GM12874 (cell line): ENCODE measurements at regions not wholly inside any gene's neighbourhood (a gene's known extent, or its start where the extent isn't known, plus 50 kb on each side); places are given as distances from the start of the nearest gene placed in this dataset.

ENCODE experiments used
- CTCF ChIP-seq: IDR thresholded peaks from 2 replicates; pipeline ENCODE4 v1.5.1; 2011; ENCODE audit warnings: low read depth, mild to moderate bottlenecking, control low read depth, low read length, moderate library complexity; ENCODE audit not compliant: insufficient read depth

GRCh38 chrY:8690901-8691685 is 646.2 kb upstream of the TSPY4 start:
- TF ChIP-seq CTCF: no peak

DNA sequence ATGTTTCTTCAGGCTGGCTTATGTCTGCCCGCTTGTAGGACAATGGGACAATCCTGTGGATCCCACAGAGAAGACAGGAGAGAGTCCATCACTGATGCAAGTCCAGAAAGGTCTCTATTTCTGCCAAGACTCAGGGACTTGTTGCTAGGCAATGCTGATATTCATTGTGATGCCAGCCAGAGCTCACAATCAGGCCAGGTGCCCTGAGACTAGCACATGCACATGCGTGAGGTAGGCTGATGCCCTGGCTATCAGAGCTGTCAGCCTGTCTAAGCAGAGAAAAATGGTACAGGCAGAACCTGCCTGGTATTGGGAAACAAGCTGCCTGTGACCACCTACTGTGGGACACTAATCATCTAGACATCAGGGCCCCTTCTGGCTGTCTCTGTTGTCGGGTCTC is 638.7 kb upstream of the TSPY4 start:
- TF ChIP-seq CTCF: no peak

GRCh38 chrY:8705636-8706300 is 631.5 kb upstream of the TSPY4 start:
- TF ChIP-seq CTCF: no peak

- no peak for TF ChIP-seq CTCF
Observed at GRCh38 chrY:8712296-8712695, 625.0 kb upstream of the TSPY4 start.

- TF ChIP-seq CTCF: no peak
Observed at GRCh38 chrY:8715226-8715625, 622.0 kb upstream of the TSPY4 start.

- no peak for TF ChIP-seq CTCF
Observed at GRCh38 chrY:8726616-8727015, 610.6 kb upstream of the TSPY4 start.

DNA sequence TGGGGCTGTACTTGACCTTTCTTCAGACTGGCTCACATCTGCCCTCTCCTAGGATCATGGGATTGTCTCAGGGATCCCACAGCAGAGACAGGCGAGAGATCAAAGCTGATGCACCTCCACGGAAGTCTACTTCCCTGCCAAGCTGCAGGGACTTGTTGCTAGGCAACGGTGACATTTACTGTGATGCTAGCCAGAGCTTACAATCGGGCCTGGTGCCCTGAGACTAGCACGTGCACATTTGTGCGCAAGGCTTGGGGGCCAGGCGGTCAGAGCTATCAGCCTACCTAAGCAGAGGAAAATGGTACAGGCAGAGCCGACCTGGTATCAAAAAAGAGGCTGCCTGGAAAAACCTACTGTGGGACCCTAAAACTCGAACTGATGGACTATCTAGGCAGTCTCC is 607.3 kb upstream of the TSPY4 start:
- no peak for TF ChIP-seq CTCF
